NB4 (cell line): ENCODE measurements at regions not wholly inside any gene's neighbourhood (a gene's known extent, or its start where the extent isn't known, plus 50 kb on each side); places are given as distances from the start of the nearest gene placed in this dataset.

Experiments
- CTCF ChIP-seq: IDR thresholded peaks from one replicate; pipeline ENCODE4 v1.5.1; 2012; ENCODE audit warnings: low read depth, low read length
- POLR2A ChIP-seq: IDR thresholded peaks from 2 replicates; pipeline ENCODE4 v1.6.1; 2011; ENCODE audit warnings: mild to moderate bottlenecking; ENCODE audit not compliant: insufficient read length; ENCODE audit errors: extremely low read depth

- no peak for TF ChIP-seq CTCF
- no peak for TF ChIP-seq POLR2A
These were observed 140.8 kb upstream of the PZP start for GRCh38 chr12:9348906-9349518.
